ENCODE measurements at regions not wholly inside any gene's neighbourhood (a gene's known extent, or its start where the extent isn't known, plus 50 kb on each side); places are given as distances from the start of the nearest gene placed in this dataset.

DNA sequence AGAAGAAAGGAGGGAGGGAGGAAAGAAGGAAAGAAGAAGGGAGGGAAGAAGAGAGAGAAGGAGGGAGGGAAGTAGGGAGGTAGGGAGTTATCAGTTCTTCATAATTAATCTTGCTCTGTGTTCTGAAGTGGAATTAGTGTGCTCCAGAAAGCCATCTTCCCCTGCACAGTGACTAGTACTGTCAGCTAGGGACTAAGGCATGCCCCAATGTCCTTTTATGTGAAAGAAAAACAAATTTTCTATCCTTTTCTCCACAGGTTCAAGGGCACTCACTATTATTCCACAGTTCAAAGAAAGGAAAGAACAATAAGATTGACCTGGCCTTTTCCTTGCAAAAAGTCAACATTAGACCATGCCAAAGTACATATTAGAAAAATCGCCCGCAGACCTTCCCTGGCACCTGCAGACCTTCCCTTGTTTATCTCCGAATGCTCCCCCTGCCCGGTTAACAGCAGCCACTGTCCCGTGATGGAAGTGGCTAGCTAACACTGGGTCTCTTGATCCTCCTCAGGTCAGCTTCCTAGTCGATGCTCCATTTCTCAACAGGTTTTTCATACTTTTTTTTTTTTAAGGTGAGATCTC lies 107.2 kb upstream of the EDEM3 start:
- H3K36me3 ChIP-seq (ENCODE audit: insufficient read depth, low read length) = no peaks in the 10 kb centered on the region
- H3K27me3 ChIP-seq (ENCODE audit: insufficient read depth, low read length) = no peaks in the 10 kb centered on the region
- H3K4me3 ChIP-seq (ENCODE audit: low read depth, low read length, poor library complexity, severe bottlenecking) = no peak overlapping the region
- no peak overlapping the region for H3K4me2 ChIP-seq (ENCODE audit: low read length)
- H3F3A ChIP-seq (ENCODE audit: insufficient read depth, low read length) = no peaks in the 10 kb centered on the region
- no peaks in the 10 kb centered on the region for H3K79me2 ChIP-seq (ENCODE audit: insufficient read depth, low read length)
- H4K20me1 ChIP-seq (ENCODE audit: insufficient read depth, low read length) = no peaks in the 10 kb centered on the region
- no peaks in the 10 kb centered on the region for H3K4me1 ChIP-seq (ENCODE audit: insufficient read depth, low read length, severe bottlenecking)
- H3K9ac ChIP-seq (ENCODE audit: low read length) = no peak overlapping the region
- no peak overlapping the region for H2AFZ ChIP-seq (ENCODE audit: low read length)
- H3K27ac ChIP-seq (ENCODE audit: low read depth, low read length, poor library complexity, severe bottlenecking) = no peak overlapping the region
- H3K9me2 ChIP-seq (ENCODE audit: low read depth, low read length) = no peaks in the 10 kb centered on the region
- no peak for TF ChIP-seq CTCF (IDR thresholded peaks at IDR 0.05; ENCODE audit: low read length)
- TF ChIP-seq EZH2 (IDR thresholded peaks at IDR 0.05; ENCODE audit: borderline replicate concordance, low read length) = no peak
- no peaks in the 10 kb centered on the region for H3K9me3 ChIP-seq (ENCODE audit: low read length)

DNA sequence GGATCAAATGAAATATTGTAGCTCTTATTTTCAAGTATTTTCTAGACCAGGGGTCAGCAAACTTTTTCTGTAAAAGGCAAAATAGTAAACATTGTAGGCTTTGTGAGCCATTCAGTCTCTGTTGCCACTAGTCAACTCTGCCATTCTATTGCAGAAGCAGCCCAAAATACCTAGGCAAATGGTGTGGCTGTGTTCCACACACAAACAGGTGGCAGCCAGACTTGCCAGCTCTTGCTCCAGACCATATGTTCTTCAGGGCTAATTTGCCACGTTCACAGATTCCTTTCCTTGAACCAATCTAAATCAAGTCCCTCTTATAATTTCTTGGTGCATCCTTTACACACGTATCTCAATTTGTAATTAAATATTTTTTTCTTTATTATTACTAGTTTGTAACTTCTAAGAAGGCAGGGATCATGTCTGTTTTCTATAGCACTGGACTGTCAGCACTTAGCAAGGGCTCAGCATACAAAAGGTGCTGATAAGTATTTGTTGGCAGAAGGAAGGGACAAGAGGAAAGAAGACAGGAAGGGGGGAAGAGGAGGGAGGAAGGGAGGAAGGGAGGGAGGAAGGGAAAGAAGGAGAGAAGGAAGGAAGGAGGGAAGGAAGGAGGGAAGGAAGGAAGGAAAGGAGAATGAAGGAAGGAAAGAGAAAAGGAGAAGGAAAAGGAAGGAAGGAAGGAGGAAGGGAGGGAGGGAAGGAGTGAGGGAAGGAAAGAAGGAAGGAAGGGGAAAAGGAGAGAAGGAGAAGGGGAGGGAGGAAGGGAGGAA lies 106.5 kb upstream of the EDEM3 start:
- H3K9ac ChIP-seq (ENCODE audit: low read length) = no peak overlapping the region
- no peak overlapping the region for H3K27ac ChIP-seq (ENCODE audit: low read depth, low read length, poor library complexity, severe bottlenecking)
- no peak overlapping the region for H3K4me2 ChIP-seq (ENCODE audit: low read length)
- no peaks in the 10 kb centered on the region for H3K9me3 ChIP-seq (ENCODE audit: low read length)
- H3F3A ChIP-seq (ENCODE audit: insufficient read depth, low read length) = no peaks in the 10 kb centered on the region
- H4K20me1 ChIP-seq (ENCODE audit: insufficient read depth, low read length) = no peaks in the 10 kb centered on the region
- H2AFZ ChIP-seq (ENCODE audit: low read length) = no peak overlapping the region
- no peaks in the 10 kb centered on the region for H3K27me3 ChIP-seq (ENCODE audit: insufficient read depth, low read length)
- no peaks in the 10 kb centered on the region for H3K4me1 ChIP-seq (ENCODE audit: insufficient read depth, low read length, severe bottlenecking)
- no peaks in the 10 kb centered on the region for H3K36me3 ChIP-seq (ENCODE audit: insufficient read depth, low read length)
- H3K4me3 ChIP-seq (ENCODE audit: low read depth, low read length, poor library complexity, severe bottlenecking) = no peak overlapping the region
- H3K79me2 ChIP-seq (ENCODE audit: insufficient read depth, low read length) = no peaks in the 10 kb centered on the region
- H3K9me2 ChIP-seq (ENCODE audit: low read depth, low read length) = no peaks in the 10 kb centered on the region
- TF ChIP-seq EZH2 (IDR thresholded peaks at IDR 0.05; ENCODE audit: borderline replicate concordance, low read length) = no peak
- no peak for TF ChIP-seq CTCF (IDR thresholded peaks at IDR 0.05; ENCODE audit: low read length)

DNA sequence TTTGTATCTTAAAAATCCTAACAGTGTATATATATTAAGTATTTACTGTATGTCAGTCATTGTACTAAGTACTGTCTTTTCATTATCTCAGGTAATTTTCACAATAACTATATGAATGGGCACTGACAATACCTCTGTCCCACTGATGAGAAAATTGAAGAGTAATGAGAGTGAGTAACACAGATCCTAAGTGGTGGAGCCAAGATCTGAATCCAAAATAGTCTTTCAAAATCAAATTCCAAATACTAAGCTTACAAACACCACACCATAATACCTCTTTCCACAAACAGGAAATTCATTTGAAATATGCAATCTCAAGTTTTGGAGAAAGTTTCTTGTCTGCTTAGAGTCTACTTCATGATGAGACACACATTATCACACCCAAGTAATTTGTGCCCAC lies 105.9 kb upstream of the EDEM3 start:
- no peak overlapping the region for H3K4me2 ChIP-seq (ENCODE audit: low read length)
- H2AFZ ChIP-seq (ENCODE audit: low read length) = no peak overlapping the region
- H3K27ac ChIP-seq (ENCODE audit: low read depth, low read length, poor library complexity, severe bottlenecking) = no peak overlapping the region
- H3K36me3 ChIP-seq (ENCODE audit: insufficient read depth, low read length) = no peaks in the 10 kb centered on the region
- no peaks in the 10 kb centered on the region for H3K9me3 ChIP-seq (ENCODE audit: low read length)
- no peak overlapping the region for H3K9ac ChIP-seq (ENCODE audit: low read length)
- H3K4me1 ChIP-seq (ENCODE audit: insufficient read depth, low read length, severe bottlenecking) = no peaks in the 10 kb centered on the region
- H3K79me2 ChIP-seq (ENCODE audit: insufficient read depth, low read length) = no peaks in the 10 kb centered on the region
- no peaks in the 10 kb centered on the region for H3K9me2 ChIP-seq (ENCODE audit: low read depth, low read length)
- no peaks in the 10 kb centered on the region for H3F3A ChIP-seq (ENCODE audit: insufficient read depth, low read length)
- TF ChIP-seq CTCF (IDR thresholded peaks at IDR 0.05; ENCODE audit: low read length) (no peak), EZH2 (IDR thresholded peaks at IDR 0.05; ENCODE audit: borderline replicate concordance, low read length) (no peak)
- no peaks in the 10 kb centered on the region for H4K20me1 ChIP-seq (ENCODE audit: insufficient read depth, low read length)
- no peaks in the 10 kb centered on the region for H3K27me3 ChIP-seq (ENCODE audit: insufficient read depth, low read length)
- H3K4me3 ChIP-seq (ENCODE audit: low read depth, low read length, poor library complexity, severe bottlenecking) = no peak overlapping the region

All from OCI-LY1 (cell line).